Loucy (cell line): ENCODE measurements at regions not wholly inside any gene's neighbourhood (a gene's known extent, or its start where the extent isn't known, plus 50 kb on each side); places are given as distances from the start of the nearest gene placed in this dataset.
"Not testable (repeated sequence)": the region's sequence is repeated elsewhere in the genome, so short reads cannot be mapped to it uniquely, and the experiment has no call there.

Experiments used
- H2AFZ ChIP-seq: fragments of 200-600 bp; sonication (generic); 2 replicates; pipeline ENCODE4 v1.6.0; 2016; ENCODE audit warnings: antibody characterized with exemption, mild to moderate bottlenecking, low read length, moderate library complexity
- H3F3A ChIP-seq: fragments of 200-600 bp; 2 replicates; pipeline ENCODE4 v1.6.0; 2016; ENCODE audit warnings: antibody characterized with exemption, low read depth, mild to moderate bottlenecking
- H3K27me3 ChIP-seq: fragments of 200-600 bp; sonication (generic); 2 replicates; pipeline ENCODE4 v1.6.1; 2014; ENCODE audit warnings: low read length, mild to moderate bottlenecking; ENCODE audit not compliant: insufficient read depth, poor library complexity, severe bottlenecking
- H3K36me3 ChIP-seq: fragments of 200-600 bp; sonication (generic); 2 replicates; pipeline ENCODE4 v1.6.1; 2016; ENCODE audit warnings: low read length; ENCODE audit not compliant: insufficient read depth
- H3K4me1 ChIP-seq: fragments of 200-600 bp; sonication (generic); 2 replicates; pipeline ENCODE4 v1.5.1; 2014; ENCODE audit warnings: low read length, mild to moderate bottlenecking; ENCODE audit not compliant: insufficient read depth, poor library complexity, severe bottlenecking
- H3K4me2 ChIP-seq: fragments of 200-600 bp; sonication (generic); 2 replicates; pipeline ENCODE4 v1.6.0; 2014; ENCODE audit warnings: antibody characterized with exemption, low read length, low read depth, mild to moderate bottlenecking; ENCODE audit not compliant: poor library complexity, severe bottlenecking
- H3K4me3 ChIP-seq: fragments of 200-600 bp; sonication (generic); 2 replicates; pipeline ENCODE4 v1.5.1; 2014; ENCODE audit warnings: low read length, mild to moderate bottlenecking, mixed read lengths; ENCODE audit not compliant: poor library complexity, severe bottlenecking
- H3K79me2 ChIP-seq: fragments of 200-600 bp; sonication (generic); 2 replicates; pipeline ENCODE4 v1.6.1; 2014; ENCODE audit warnings: low read length; ENCODE audit not compliant: insufficient read depth
- H3K9ac ChIP-seq: fragments of 200-600 bp; sonication (generic); 2 replicates; pipeline ENCODE4 v1.6.0; 2014; ENCODE audit warnings: mild to moderate bottlenecking, low read depth, low read length, moderate library complexity; ENCODE audit not compliant: poor library complexity, severe bottlenecking
- H3K9me2 ChIP-seq: fragments of 200-600 bp; sonication (generic); replicated peaks from 2 replicates; pipeline ENCODE4 v1.6.1; 2016; ENCODE audit warnings: low read depth, low read length, mixed read lengths
- H3K9me3 ChIP-seq: fragments of 200-600 bp; sonication (generic); 2 replicates; pipeline ENCODE4 v1.6.1; 2014; ENCODE audit warnings: mild to moderate bottlenecking, antibody characterized with exemption, low read length, low read depth; ENCODE audit not compliant: insufficient read depth
- H4K20me1 ChIP-seq: fragments of 200-600 bp; sonication (generic); 2 replicates; pipeline ENCODE4 v1.6.0; 2014; ENCODE audit warnings: antibody characterized with exemption, low read length, mild to moderate bottlenecking; ENCODE audit not compliant: insufficient read depth, poor library complexity, severe bottlenecking
- CTCF ChIP-seq: fragments of 200-600 bp; sonication (generic); conservative IDR thresholded peaks from 2 replicates; pipeline ENCODE4 v1.5.1; 2014; ENCODE audit warnings: mild to moderate bottlenecking, antibody characterized with exemption, low read length
- EZH2phosphoT487 ChIP-seq: fragments of 200-600 bp; IDR thresholded peaks from 2 replicates; pipeline ENCODE4 v1.6.1; 2018; ENCODE audit warnings: antibody characterized with exemption, mild to moderate bottlenecking, moderate library complexity, borderline replicate concordance

- TF ChIP-seq EZH2phosphoT487 = no peak
- TF ChIP-seq CTCF = no peak
Observed at GRCh38 chr2:63721082-63721424, 120.6 kb upstream of the UGP2 start.

GRCh38 chr2:63722284-63722683, 119.4 kb upstream of the UGP2 start:
- H3K36me3 ChIP-seq, H3K79me2 ChIP-seq, H3K9ac ChIP-seq, H4K20me1 ChIP-seq, H3K4me3 ChIP-seq, H3K4me2 ChIP-seq, H3K27me3 ChIP-seq, H3K4me1 ChIP-seq, H2AFZ ChIP-seq, H3F3A ChIP-seq, H3K9me2 ChIP-seq, H3K9me3 ChIP-seq: not testable (repeated sequence)

More at GRCh38 chr2:63721082-63721424, 120.6 kb upstream of the UGP2 start:
- H3K4me3 ChIP-seq = no peak overlapping the region
- H3K9me3 ChIP-seq = no peaks in the 10 kb centered on the region
- no peaks in the 10 kb centered on the region for H4K20me1 ChIP-seq
- H3F3A ChIP-seq = no peaks in the 10 kb centered on the region
- no peaks in the 10 kb centered on the region for H3K36me3 ChIP-seq
- H2AFZ ChIP-seq = no peak overlapping the region
- no peaks in the 10 kb centered on the region for H3K4me1 ChIP-seq
- no peak overlapping the region for H3K4me2 ChIP-seq
- no peaks in the 10 kb centered on the region for H3K27me3 ChIP-seq
- no peaks in the 10 kb centered on the region for H3K79me2 ChIP-seq
- no peaks in the 10 kb centered on the region for H3K9me2 ChIP-seq
- no peak overlapping the region for H3K9ac ChIP-seq

- Histone ChIP-seq H3K9me3 (no peaks in the 10 kb centered on the region), H3K4me3 (no peak overlapping the region), H3K27me3 (no peaks in the 10 kb centered on the region), H4K20me1 (no peaks in the 10 kb centered on the region), H2AFZ (no peak overlapping the region), H3K36me3 (no peaks in the 10 kb centered on the region), H3F3A (no peaks in the 10 kb centered on the region), H3K79me2 (no peaks in the 10 kb centered on the region), H3K9me2 (no peaks in the 10 kb centered on the region), H3K4me1 (no peaks in the 10 kb centered on the region), H3K4me2 (no peak overlapping the region), H3K9ac (no peak overlapping the region)
- TF ChIP-seq CTCF (no peak), EZH2phosphoT487 (no peak)
Observed at GRCh38 chr2:63723709-63724108, 118.0 kb upstream of the UGP2 start.

GRCh38 chr2:63725212-63725611, 116.5 kb upstream of the UGP2 start:
- not testable (repeated sequence) for H3K4me2 ChIP-seq, H4K20me1 ChIP-seq, H3K4me1 ChIP-seq, H3F3A ChIP-seq, H3K79me2 ChIP-seq, H3K9me2 ChIP-seq, H2AFZ ChIP-seq, H3K9me3 ChIP-seq, H3K9ac ChIP-seq, H3K27me3 ChIP-seq, H3K4me3 ChIP-seq, H3K36me3 ChIP-seq
